HepG2 (cell line): ENCODE measurements at regions not wholly inside any gene's neighbourhood (a gene's known extent, or its start where the extent isn't known, plus 50 kb on each side); places are given as distances from the start of the nearest gene placed in this dataset.

ENCODE experiments used
- EZH2 ChIP-seq: conservative IDR thresholded peaks from 2 replicates; pipeline ENCODE4 v1.6.1; 2012; ENCODE audit warnings: mild to moderate bottlenecking, low read depth, low read length, moderate library complexity
- RFX1 ChIP-seq: fragments of 450-650 bp; IDR thresholded peaks from 2 replicates; pipeline ENCODE4 v1.6.1; 2017
- ZSCAN20 ChIP-seq: sonication (generic); formaldehyde crosslinking; IDR thresholded peaks from 2 replicates; pipeline ENCODE4 v1.4.0; 2020; ENCODE audit warnings: missing genetic modification reagents, mild to moderate bottlenecking, borderline replicate concordance
- TF ChIP-seq, protein P1 (sequence below): sonication (generic); formaldehyde crosslinking; IDR thresholded peaks from 2 replicates; pipeline ENCODE4 v1.5.0; 2020; ENCODE audit warnings: mild to moderate bottlenecking, missing genetic modification reagents, moderate library complexity

DNA sequence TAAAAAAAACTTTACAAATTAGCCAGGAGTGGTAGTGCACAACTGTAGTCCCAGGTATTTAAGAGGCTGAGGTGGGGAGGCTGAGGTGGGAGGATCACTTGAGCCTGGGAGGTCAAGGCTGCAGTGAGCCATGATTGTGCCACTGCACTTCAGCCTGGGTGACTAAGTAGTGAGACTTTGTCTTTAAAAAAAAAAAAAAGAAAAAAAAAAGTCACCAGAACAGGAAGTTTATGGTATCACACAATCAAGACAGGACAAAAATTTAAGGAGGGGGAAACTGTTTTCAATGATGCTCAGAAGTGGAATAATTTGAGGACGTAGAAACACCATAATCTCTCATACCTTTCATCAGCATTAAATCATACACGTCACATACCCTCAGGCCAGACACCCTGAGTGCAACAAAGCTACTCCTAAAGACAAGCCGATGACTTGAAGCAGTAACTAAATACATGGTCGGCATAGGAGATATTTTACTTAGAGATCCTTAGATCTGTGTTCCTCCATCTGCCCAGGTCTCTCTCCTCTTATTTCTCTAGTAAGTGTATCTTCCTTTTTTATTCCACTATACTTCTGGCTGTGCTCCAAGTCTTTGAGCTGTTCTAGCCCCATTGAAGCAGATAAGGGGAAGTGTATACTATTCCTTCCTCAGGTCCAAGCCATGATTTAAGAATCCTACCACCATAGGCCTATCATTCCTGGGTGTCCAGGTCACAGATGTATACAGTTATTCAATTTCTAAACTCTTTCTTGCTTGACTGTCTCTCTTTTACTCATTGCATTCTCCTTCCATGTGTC, 91.3 kb upstream of the APC start:
- TF ChIP-seq, protein P1, sequence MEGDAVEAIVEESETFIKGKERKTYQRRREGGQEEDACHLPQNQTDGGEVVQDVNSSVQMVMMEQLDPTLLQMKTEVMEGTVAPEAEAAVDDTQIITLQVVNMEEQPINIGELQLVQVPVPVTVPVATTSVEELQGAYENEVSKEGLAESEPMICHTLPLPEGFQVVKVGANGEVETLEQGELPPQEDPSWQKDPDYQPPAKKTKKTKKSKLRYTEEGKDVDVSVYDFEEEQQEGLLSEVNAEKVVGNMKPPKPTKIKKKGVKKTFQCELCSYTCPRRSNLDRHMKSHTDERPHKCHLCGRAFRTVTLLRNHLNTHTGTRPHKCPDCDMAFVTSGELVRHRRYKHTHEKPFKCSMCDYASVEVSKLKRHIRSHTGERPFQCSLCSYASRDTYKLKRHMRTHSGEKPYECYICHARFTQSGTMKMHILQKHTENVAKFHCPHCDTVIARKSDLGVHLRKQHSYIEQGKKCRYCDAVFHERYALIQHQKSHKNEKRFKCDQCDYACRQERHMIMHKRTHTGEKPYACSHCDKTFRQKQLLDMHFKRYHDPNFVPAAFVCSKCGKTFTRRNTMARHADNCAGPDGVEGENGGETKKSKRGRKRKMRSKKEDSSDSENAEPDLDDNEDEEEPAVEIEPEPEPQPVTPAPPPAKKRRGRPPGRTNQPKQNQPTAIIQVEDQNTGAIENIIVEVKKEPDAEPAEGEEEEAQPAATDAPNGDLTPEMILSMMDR (CRISPR knock-in tag) = no peak
- no peak for TF ChIP-seq ZSCAN20 (CRISPR knock-in tag)
- no peak for TF ChIP-seq EZH2
- TF ChIP-seq RFX1 = no peak
